H1 (cell line): ENCODE measurements at regions not wholly inside any gene's neighbourhood (a gene's known extent, or its start where the extent isn't known, plus 50 kb on each side); places are given as distances from the start of the nearest gene placed in this dataset.

Source experiments
- ATF2 ChIP-seq: IDR thresholded peaks from 2 replicates; pipeline ENCODE4 v1.6.1; 2012; ENCODE audit warnings: low read length, inconsistent platforms
- CEBPB ChIP-seq: IDR thresholded peaks from 2 replicates; pipeline ENCODE4 v1.6.1; 2012; ENCODE audit warnings: low read depth, low read length

DNA sequence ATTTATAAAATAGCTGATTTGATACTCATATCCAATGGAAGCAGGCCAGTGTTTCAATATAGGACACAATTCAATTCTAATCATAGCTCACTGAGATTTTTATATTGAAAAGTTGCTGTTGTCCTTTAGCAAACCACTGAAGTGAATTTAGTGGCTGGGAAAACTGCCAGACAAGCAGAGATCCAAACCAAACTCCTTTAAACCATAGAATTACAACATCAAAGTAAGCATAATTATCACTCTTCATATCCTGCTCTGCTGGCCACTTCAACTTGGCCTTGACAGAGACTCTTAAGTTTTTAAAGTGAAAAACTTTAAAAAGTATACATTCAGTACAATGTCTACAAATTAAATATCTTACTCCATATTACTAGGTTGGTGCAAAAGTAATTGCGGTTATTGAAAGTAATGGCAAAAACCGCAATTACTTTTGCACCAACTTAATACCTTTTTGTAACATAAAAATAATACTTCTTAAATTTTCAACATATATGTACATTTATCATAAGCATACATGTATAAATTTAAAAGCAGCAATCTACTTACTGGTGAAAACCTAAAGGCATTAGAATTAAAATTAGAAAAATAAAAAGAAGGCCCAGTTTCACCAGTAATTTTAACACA, 433.0 kb downstream of the PCDH10 start:
- no peak for TF ChIP-seq ATF2
- no peak for TF ChIP-seq CEBPB
